ENCODE measurements at regions not wholly inside any gene's neighbourhood (a gene's known extent, or its start where the extent isn't known, plus 50 kb on each side); places are given as distances from the start of the nearest gene placed in this dataset.
"Not testable (repeated sequence)": the region's sequence is repeated elsewhere in the genome, so short reads cannot be mapped to it uniquely, and the experiment has no call there.

DNA sequence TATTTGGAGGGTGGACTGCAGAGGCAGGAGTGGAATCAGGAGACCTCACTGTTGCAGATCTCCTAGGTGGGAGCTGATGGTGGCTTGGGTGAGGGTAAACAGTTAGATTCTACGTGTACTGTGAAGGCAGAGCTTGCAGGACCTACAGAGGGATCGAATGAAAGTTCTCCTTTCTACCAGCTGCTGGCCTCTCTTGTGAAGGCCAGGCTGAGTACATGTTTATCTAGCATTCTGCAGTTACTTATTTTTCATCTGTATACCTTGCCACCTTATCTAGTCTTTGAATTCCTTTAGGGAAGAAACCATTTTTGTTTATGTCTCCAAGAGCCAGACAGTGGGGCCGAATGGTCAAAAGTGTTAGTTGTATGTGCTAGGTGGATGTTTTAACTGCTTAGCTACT is 57.6 kb downstream of the PTTG1 start:
- DNase-seq, result no peak

DNA sequence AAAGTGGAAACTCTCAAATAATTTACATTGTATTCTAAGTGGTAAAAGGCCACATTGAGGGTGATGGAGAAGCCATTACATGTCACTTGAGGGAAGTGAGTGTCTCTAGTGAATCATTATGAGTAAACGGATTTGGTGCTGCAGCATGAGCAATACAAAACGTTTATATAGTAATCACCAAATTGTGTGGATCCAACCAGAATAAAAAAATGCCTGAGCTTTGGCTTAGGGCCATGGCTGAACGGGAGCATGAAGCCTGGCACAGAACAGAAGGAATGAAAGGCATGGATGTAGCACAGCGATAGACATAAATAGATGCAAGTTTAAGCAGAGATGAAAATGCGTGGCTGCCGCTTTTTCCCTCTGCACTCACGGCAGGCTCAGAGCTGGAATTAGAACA is 58.3 kb downstream of the PTTG1 start:
- DNase-seq, result no peak

DNA sequence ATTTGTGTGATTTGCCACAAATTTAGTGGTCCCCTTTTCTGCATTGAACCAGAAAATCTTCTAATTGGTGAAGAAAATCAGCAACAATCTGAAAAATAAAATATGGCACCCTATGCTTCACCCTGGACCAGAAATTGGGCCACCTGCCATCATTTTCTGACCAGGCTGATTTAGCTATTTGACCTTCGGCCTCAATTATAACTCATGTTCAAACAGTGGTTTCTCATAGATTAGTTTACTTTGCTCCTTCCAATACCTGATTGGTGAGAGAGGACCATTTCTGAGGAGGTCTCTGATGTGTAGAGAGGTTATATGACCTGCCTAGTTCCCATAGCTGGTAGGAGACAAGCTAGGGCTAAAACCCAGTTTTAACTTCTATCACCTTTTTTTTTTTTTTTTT is 59.0 kb downstream of the PTTG1 start:
- no peak for DNase-seq

DNA sequence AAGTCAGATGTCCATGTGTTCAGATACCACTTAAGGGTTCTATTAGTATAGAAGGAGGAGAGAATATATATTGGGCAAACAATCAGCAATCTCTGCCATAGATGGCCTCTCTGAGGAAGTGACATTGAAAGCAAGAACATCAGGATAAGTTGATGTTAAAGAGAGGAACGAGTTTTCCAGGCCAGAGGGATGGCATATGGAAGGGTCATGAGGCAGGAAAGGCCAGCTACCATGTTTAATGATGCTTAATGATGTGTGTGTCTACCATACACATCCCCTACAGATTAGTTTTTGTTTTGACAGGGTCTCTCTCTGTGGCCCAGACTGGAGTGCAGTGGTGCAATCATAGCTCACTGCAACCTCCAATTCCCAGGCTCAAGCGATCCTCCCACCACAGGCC is 63.0 kb downstream of the PTTG1 start:
- no peak for DNase-seq

DNA sequence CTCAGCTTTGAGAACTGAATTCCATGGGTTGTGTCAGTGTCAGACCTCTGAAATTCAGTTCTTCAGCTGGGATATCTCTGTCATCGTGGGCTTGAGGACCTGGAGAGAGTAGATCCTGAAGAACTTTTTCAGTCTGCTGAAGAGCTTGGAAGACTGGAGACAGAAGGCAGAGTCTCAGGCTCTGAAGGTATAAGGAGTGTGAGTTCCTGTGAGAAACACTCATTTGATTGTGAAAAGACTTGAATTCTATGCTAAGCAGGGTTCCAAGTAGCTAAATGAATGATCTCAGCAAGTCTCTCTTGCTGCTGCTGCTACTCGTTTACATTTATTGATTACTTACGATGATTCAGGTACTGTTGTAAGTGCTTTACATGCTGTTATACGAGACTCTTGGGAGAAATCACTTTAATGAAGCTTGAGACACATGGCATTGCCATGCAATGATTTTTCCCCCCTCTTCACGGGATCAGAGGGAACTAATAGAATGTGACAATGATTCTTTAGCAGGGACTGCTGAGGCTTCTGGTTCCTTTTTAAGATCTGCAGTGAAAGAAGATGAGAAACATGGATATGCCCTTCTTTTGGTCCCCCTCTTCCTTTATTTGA is 63.8 kb downstream of the PTTG1 start:
- no peak for DNase-seq

- no peak for DNase-seq
Observed at GRCh38 chr5:160486573-160486972, 64.9 kb downstream of the PTTG1 start.

- no peak for DNase-seq
Observed at GRCh38 chr5:160488394-160489325, 67.0 kb downstream of the PTTG1 start.

DNA sequence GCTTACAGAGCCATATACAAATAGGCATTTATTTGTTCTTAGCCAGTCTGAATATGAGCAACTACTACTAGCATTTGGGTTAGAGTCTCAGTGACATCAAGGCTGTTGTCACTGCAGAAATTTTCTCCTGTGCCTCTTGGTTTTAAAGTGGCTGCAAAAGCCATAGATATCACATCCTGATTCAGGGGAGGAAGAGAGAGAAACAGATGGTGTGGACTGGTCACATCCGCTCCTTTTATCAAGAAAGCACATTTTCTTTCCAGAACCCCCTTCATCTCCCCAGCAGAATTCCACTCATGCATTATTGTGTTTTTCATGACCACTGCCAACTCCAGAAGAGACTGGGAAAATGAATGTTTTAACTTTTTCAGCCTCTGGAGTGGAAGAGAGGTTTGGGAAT is 69.8 kb downstream of the PTTG1 start:
- DNase-seq, result no peak

DNA sequence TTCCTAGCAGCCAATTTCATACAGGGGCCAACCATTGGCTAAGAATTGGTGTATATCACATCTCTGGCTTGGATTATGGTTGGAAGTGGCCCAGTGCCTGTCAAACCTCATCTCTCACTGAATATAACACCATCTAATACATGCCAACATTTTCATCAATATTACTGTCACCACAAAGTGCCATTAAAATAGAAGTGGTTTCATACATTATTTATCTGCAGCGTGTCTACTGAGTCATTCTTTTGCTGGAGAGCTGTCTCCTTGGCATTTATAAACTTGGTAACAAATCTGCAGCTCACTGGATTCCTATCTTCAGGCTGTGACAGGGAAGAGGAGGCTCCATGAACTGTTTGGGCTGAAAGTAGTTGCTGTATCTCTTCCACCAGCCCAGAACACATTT is 70.9 kb downstream of the PTTG1 start:
- no peak for DNase-seq

DNA sequence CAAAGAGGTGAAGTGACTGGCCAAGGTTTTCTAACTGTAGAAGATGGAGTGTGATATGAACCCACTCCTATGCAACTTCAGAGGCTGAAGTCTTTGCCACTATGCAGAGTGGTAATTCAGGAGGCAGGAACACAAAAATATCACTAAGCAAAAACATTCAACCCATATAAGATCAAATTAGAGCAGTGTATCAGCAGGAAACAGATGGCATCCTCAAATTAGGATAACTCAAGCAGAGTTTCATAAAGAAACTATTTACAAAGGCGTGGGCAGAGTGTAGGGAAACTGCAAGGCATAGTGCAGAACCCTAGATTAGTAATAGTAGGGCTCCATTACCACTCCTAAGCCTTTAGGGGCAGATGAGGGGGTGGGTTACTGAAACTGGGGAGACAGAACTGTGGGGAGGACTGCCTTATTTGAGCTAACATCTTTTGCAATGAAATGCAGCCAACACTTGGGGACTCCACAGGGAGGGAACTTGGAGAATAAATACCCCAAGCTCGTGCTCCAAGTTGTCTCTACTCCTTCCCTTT is 72.2 kb downstream of the PTTG1 start:
- no peak for DNase-seq

GRCh38 chr5:160494451-160494850 is 72.8 kb downstream of the PTTG1 start:
- no peak for DNase-seq

- DNase-seq, result no peak
Observed at GRCh38 chr5:160496334-160496733, 74.7 kb downstream of the PTTG1 start.

GRCh38 chr5:160496784-160497183 is 75.1 kb downstream of the PTTG1 start:
- DNase-seq, result no peak

DNA sequence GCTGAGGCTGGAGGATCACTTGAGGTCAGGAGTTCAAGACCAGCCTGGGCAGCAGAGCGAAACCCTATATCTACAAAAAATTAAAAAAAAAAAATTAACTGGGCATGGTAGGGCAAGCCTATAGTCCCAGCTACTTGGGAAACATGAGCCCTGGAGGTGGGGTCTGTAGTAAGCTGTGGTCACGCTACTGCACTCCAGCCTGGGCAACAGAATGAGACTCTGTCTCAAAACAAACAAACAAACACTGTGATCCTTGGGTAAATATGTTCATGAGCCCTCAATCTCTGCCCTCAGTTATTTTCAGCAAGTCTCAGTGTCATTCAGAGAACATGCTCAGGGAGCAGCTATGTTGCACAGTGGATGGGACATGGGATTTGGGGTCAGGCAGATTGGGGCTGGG is 76.2 kb downstream of the PTTG1 start:
- DNase-seq, result no peak

DNA sequence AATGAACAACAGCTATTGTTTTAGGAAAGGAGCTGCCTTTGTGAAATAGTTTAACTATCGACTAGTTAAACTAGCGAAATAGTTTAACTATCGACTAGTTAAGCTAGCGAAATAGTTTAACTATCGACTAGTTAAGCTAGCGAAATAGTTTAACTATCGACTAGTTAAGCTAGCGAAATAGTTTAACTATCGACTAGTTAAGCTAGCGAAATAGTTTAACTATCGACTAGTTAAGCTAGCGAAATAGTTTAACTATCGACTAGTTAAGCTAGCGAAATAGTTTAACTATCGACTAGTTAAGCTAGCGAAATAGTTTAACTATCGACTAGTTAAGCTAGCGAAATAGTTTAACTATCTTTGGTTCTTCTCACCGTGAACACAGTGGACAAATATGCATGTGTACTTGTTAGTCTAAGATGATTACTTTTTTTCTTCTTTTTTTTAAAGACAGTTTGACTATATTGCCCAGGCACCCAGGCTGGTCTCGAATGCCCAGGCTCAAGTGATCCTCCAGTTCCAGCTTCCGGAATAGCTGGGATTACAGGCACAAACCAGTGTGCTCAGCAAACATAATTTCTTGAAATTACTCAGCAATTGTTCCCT is 76.9 kb downstream of the PTTG1 start:
- not testable (repeated sequence) for DNase-seq

- no peak for DNase-seq
Observed at GRCh38 chr5:160500786-160501779, 79.4 kb downstream of the PTTG1 start.

- DNase-seq, result no peak
Observed at GRCh38 chr5:160504906-160505305, 83.3 kb downstream of the PTTG1 start.

DNA sequence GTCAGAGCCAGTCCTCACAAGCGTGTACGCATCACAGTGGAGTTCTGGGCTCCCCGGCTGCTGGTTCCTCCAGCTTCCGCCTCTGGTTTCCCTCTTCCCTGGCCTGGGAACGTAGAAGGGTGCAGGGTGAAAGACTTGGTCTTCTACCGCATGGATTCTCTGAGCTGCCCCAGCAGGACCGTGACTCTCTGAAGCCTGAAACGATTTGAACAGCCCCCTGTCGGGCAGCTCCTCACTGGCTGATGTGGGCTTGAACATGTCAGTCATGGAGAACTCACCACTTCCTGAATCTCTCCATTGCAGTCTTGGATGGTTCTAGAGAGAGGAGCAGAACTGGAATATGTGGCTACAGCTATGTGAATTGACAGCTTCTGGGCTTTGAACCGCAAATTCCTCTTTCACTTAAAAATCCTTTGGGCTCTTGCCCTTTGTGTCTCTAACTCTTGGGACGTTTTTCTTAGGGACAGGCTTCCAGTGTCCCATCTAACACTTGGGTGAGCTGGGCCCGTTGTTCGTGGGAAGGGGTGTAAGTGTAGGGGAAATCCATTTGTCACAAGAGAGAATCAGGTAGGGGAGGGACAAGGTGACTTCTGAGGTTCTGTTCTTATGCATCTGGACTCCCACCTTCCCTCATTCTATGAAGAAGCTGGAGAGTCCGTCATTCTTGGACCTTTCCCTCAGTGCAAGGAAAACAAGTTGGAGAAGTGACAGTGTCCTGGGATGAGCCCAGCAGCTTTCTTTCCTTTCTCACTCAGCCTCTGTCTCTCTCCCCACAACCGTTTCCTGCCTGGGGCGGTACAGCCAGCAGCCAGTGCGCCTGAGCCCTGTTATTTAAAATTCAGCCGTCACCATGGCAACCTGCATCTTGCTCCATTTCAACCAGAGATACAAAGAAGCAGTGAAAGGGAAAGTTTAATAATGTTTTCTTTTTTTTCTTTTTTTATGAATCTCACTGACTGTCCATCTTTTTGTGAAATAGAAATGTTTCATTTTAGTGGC is 84.7 kb downstream of the PTTG1 start:
- peak; percentile 68 for DNase-seq

DNA sequence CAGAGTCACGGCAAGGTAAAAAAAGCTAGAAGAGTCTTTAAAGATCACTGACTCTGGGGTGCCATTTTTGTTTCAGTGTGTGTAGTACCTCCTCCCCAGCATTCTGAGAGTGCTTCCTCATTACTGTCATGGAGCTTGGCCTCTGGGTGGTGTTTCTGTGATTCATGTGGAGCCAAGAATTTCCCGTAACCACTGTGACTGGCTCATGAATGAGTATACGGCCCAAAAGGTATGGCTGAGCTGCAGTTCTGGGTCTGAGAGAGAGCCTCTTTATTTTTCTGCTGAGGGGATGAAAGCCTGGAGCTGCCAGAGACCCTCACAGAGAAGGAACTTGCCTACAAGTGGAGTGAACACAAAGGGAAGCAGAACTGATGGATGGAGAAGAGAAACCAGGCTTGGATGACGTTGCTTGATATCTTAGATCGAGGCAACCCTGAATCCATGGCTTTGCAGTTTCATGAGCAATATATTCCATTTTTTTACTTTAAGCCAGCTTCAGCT is 85.6 kb downstream of the PTTG1 start:
- no peak for DNase-seq

DNA sequence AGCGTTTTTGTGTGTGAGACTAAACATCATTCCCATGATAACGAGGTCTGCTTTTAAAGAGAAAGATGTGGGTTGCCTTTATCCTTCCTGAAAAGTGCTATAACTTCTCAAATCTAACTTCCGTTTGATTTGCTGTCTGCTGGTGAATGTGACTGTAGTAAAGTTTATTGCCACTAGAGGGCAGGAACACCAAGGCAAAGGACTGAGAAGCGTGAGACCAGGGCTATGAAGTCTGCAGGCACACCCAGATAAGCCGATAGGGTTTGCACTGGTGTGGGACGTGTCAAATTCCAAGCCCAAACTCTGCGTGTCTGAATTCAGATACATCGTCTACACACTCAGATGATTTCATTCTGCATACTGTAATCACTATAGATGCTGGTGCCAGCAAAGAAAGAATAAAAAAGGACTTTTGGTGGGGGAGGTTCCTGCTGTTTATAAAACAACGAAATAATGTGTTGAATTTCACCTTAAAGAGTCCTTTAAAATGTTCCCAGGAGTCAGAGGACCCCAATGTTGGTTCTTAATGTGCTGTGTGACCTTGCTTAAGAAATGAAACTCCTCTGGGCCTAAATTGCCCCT is 87.2 kb downstream of the PTTG1 start:
- DNase-seq, result peak; percentile 68

All from left hindlimb (tissue), 1 donor.